HUES6 (cell line): ENCODE measurements at regions not wholly inside any gene's neighbourhood (a gene's known extent, or its start where the extent isn't known, plus 50 kb on each side); places are given as distances from the start of the nearest gene placed in this dataset.

Experiments used
- H3K27ac ChIP-seq: 2 replicates; pipeline ENCODE4 v1.7.0; 2013; ENCODE audit warnings: low read depth, mild to moderate bottlenecking, low read length, inconsistent platforms
- H3K27me3 ChIP-seq: 2 replicates; pipeline ENCODE4 v1.6.1; 2013; ENCODE audit warnings: low read length; ENCODE audit not compliant: control insufficient read depth, insufficient read depth
- H3K36me3 ChIP-seq: 2 replicates; pipeline ENCODE4 v1.6.1; 2013; ENCODE audit warnings: low read length; ENCODE audit not compliant: control insufficient read depth, insufficient read depth
- H3K4me1 ChIP-seq: 2 replicates; pipeline ENCODE4 v1.6.1; 2013; ENCODE audit warnings: low read length; ENCODE audit not compliant: control insufficient read depth, insufficient read depth
- H3K4me3 ChIP-seq: 2 replicates; pipeline ENCODE4 v1.5.1; 2013; ENCODE audit warnings: low read depth, low read length
- H3K9ac ChIP-seq: one replicate; pipeline ENCODE4 v1.6.1; 2013; ENCODE audit warnings: mild to moderate bottlenecking, low read length
- H3K9me3 ChIP-seq: 2 replicates; pipeline ENCODE4 v1.6.1; 2013; ENCODE audit warnings: low read depth, low read length; ENCODE audit not compliant: control insufficient read depth, insufficient read depth

DNA sequence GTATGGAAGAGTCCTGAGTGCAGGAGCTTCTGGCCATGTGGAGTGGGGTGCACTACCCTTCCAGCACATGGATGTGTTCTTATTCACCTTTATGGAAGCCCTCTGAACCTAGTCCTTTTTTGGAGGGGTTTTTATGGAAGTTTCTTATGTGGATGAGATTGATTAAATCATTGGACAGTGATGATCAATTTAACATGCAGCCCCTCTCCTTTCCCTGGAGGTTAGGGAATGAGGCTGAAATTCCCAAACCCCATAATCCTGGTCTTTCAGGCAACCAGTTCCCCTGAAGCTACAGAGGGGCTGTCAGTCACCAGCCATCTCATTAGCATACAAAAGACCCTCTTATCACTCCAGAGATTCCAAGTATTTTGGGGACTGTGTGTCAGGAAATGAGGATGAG is 183.9 kb upstream of the MAP3K7 start:
- Histone ChIP-seq H3K36me3 (no peaks in the 10 kb centered on the region), H3K27me3 (no peaks in the 10 kb centered on the region), H3K9me3 (no peaks in the 10 kb centered on the region), H3K4me3 (no peak overlapping the region), H3K4me1 (peaks cover 6% of the 10 kb centered on the region), H3K9ac (no peak overlapping the region), H3K27ac (no peak overlapping the region)

DNA sequence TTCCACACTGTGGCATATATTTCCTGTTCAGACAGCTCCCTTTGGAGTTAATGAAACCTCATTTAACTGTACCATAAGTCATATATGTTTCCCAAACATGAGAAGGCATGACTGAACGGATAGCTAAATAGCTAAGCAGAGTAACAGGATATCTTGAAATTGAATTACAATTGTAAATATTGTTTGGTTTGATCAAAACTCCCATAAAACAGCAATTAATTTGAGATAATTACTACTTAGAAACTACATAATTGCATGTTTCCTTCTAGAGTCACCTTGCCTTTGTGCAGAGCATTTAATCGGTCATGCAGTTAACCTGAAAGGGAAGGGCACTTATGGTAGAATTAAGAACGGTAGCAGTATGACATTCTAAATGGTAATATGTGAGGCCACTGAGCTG is 179.0 kb upstream of the MAP3K7 start:
- H3K27ac ChIP-seq: no peak overlapping the region
- no peaks in the 10 kb centered on the region for H3K36me3 ChIP-seq
- H3K4me1 ChIP-seq: peaks cover 5% of the 10 kb centered on the region
- H3K9me3 ChIP-seq: no peaks in the 10 kb centered on the region
- no peak overlapping the region for H3K9ac ChIP-seq
- no peak overlapping the region for H3K4me3 ChIP-seq
- no peaks in the 10 kb centered on the region for H3K27me3 ChIP-seq

DNA sequence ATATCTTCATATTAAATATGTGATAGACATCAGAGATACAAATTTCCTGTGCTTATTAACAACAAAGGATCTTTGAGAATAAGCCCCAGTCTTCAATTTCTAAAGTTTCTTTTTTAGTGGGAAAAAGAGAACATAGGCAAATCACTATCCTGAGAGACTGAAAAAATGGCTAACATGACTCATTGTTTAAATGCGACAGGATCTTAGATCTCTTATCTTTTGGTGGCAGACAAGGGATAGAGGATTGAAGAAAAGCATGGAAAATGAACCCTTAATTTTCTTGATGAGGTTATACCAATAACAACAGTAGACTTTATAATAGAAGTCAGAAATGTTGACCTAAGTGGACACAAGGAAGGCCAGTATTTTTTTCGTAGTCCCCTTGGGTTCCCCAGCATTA is 178.6 kb upstream of the MAP3K7 start:
- Histone ChIP-seq H3K9me3 (no peaks in the 10 kb centered on the region), H3K27ac (no peak overlapping the region), H3K9ac (no peak overlapping the region)

DNA sequence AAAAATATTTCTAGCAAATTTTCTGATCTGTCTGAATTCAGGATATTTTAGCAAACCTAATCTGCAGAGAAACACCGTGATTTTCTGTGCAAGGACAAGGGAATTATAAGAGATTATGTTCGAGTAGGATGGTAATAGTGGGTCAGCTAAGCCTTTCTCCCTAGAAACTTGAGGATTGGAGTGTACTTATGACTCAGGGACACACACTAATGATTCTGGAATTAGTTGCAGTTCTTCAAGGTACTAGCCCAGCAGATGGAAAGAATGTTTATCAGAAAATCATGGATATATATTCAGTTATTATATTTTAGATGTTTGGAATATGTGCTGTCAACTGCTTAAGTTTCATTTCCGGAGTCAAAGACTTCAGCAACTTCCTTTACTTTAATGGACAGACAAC is 177.1 kb upstream of the MAP3K7 start:
- Histone ChIP-seq H3K4me3 (no peak overlapping the region), H3K36me3 (no peaks in the 10 kb centered on the region), H3K4me1 (no peaks in the 10 kb centered on the region), H3K9ac (no peak overlapping the region), H3K9me3 (no peaks in the 10 kb centered on the region), H3K27ac (no peak overlapping the region), H3K27me3 (no peaks in the 10 kb centered on the region)

More for the DNA sequence above, 178.6 kb upstream of the MAP3K7 start:
- no peak overlapping the region for H3K4me3 ChIP-seq
- no peaks in the 10 kb centered on the region for H3K27me3 ChIP-seq
- peaks cover 1% of the 10 kb centered on the region; the same call in 1 of the 2 replicates for H3K4me1 ChIP-seq
- H3K36me3 ChIP-seq: no peaks in the 10 kb centered on the region

DNA sequence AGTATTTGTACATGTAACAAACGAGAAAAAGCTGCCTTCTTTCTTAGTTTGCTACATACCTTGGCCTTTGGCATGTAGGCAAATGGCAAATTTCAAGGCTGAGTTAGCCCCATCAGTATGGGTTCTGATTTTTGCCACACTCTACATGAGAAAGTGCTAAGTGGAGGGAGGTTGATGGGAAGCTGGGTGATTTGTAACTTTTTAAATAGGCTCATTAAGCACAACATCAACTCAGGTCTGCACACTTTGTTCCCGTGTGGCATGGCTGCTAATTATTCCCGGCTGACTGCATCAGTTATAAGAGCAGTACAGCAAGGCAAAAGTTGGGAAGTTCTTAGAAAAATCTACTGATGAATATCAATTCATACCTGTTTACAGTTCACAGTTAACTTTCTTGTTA is 172.8 kb upstream of the MAP3K7 start:
- H3K9me3 ChIP-seq: no peaks in the 10 kb centered on the region
- H3K4me1 ChIP-seq: no peaks in the 10 kb centered on the region
- no peak overlapping the region for H3K27ac ChIP-seq
- H3K36me3 ChIP-seq: no peaks in the 10 kb centered on the region
- H3K27me3 ChIP-seq: no peaks in the 10 kb centered on the region
- H3K9ac ChIP-seq: no peak overlapping the region
- no peak overlapping the region for H3K4me3 ChIP-seq

DNA sequence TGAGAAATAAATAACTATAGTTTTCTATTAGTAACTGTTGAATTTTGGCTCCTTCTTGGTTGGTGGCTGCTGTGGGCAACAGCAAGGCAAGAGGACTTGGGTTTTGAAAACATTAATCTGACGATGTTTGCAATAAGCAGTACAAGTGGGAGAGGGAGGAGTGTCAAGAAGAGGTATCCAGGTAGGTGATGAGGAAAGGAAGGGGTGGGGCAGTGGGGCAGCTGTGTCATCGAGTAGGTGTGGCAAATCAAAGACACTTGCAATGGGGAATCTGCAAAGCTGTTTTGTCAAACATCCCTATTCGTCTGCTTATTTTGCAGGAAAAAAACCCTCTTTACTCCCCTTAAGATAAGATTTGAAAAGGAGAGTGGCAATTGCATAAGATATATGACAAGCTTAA is 171.9 kb upstream of the MAP3K7 start:
- Histone ChIP-seq H3K36me3 (no peaks in the 10 kb centered on the region), H3K9ac (no peak overlapping the region), H3K4me3 (no peak overlapping the region), H3K27me3 (no peaks in the 10 kb centered on the region), H3K4me1 (no peaks in the 10 kb centered on the region), H3K9me3 (no peaks in the 10 kb centered on the region), H3K27ac (no peak overlapping the region)

DNA sequence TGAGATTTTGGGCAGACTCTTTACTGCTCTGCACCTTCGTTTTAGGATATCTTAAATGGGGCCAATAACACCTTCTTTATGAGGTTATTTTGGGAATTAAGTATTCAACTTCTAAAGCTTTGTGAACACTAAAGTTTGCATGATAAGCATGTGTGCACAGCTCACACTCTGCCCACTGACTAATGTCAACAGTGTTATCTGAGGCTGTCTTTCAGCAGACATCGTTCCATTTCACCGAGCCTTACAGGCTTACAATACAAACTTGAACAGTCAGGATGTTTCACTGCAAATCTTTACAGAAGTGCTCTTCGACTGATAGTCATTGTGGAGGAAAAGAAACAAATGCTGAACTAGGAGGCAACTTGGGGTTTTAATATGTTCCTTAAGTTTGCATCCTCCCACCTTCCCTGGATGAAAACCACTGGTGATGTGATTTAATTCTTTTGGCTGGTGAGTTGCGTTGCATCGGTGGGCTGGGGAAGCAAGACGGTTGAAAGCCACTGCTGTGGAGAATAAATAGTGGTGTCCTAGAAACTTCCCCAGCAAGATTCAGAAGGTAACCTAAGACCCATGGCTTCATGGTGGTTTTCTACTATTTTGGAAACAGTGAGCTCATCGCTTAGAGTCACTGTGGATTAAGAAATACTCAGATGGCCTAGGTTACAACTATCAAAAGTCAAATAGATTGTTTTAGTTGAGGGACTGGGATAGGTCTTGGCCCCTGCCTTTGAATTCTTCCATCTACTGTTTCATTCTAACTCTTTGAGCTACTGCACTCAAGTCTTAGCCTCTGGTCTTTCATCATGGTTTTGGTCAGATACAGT is 167.2 kb upstream of the MAP3K7 start:
- Histone ChIP-seq H3K4me3 (no peak overlapping the region), H3K27me3 (no peaks in the 10 kb centered on the region), H3K36me3 (no peaks in the 10 kb centered on the region), H3K27ac (no peak overlapping the region), H3K4me1 (no peaks in the 10 kb centered on the region), H3K9me3 (no peaks in the 10 kb centered on the region), H3K9ac (no peak overlapping the region)

DNA sequence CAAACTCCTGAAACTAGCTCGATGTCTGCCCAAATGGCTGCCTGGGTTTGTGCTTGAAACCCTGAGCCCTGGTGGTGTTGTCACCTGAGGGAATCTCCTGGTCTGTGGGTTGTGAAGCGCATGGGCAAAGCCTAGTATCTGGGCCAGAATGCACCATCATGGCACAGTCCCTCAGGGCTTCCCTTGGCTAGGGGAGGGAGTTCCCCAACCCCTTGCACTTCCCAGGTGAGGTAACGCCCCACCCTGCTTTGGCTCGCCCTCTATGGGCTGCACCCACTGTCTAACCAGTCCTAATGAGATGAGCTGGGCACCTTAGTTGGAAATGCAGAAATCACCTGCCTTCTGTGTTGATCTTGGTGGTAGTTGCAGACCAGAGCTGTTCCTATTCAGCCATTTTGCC is 152.9 kb upstream of the MAP3K7 start:
- H3K9ac ChIP-seq: no peak overlapping the region
- 0 out of 2 replicates have a peak, but pooled peaks cover 3% of the 10 kb centered on the region for H3K9me3 ChIP-seq
- H3K27me3 ChIP-seq: no peaks in the 10 kb centered on the region
- peaks cover 14% of the 10 kb centered on the region for H3K4me1 ChIP-seq
- no peaks in the 10 kb centered on the region for H3K36me3 ChIP-seq
- H3K27ac ChIP-seq: no peak overlapping the region
- H3K4me3 ChIP-seq: peak overlapping the region; percentile 41; the same call in 1 of the 2 replicates

DNA sequence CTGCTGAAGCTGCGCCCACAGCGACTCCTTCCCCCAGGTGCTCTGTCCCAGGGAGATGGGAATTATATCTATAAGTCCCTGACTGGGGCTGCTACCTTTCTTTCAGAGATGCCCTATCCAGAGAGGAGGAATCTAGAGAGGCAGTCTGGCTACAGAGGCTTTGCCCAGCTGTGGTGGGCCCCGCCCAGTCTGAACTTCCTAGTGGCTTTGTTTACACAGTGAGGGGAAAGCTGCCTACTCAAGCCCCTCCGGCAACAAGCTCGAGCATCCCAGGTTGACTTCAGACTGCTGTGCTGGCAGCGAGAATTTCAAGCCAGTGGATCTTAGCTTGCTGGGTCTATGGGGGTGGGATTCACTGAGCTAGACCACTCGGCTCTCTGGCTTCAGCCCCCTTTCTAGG is 152.5 kb upstream of the MAP3K7 start:
- H3K4me3 ChIP-seq: peak overlapping the region; percentile 41; the same call in 1 of the 2 replicates
- 0 out of 2 replicates have a peak, but pooled peaks cover 3% of the 10 kb centered on the region for H3K9me3 ChIP-seq
- H3K27me3 ChIP-seq: no peaks in the 10 kb centered on the region
- no peaks in the 10 kb centered on the region for H3K36me3 ChIP-seq
- no peak overlapping the region for H3K27ac ChIP-seq
- H3K9ac ChIP-seq: no peak overlapping the region
- peaks cover 14% of the 10 kb centered on the region for H3K4me1 ChIP-seq

DNA sequence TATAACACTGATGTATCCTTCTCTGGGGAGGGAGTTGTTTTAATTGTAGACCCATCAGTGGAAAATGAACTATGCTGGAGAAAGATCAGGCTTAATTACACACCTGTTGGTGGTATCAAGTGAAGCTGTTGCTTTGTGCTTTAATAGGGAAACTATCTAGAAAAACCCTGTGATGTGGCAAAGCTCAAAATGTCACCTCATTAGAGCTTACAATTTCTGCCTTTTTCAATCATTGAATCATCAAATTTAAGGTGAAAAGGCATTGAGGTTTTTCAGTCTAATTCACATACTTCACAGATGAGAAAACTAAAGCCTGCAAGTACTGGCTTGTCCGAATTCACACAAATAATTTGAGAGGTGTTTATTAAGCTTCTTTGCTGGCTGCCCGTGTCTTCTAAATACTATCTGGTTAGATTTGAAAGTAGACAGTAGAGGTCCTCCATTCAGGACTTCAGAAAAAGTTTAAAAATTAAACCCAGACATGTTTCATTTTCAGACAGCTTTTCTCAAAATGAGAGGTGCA is 143.3 kb upstream of the MAP3K7 start:
- Histone ChIP-seq H3K9ac (no peak overlapping the region), H3K4me3 (no peak overlapping the region), H3K27me3 (no peaks in the 10 kb centered on the region), H3K4me1 (no peaks in the 10 kb centered on the region), H3K27ac (no peak overlapping the region), H3K36me3 (no peaks in the 10 kb centered on the region), H3K9me3 (0 out of 2 replicates have a peak, but pooled peaks cover 3% of the 10 kb centered on the region)

DNA sequence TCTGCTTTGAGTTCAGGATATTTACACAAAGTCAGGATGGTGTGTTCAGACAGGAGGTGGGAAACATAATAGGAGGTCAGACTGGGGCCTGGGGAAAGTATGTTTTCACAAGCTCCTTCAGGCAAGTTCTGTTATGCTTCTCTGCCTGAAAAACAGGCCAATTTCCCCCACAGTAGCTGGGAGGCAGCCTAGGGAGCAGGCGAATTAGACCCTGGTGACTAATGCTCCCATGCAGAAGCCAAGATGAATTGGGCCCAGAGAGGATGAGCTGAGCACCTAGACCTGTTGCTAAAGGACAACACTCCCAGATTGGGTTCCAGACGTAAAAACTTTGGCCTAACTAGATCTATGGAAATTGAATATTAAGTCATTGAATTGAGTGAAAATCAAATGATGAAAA is 142.2 kb upstream of the MAP3K7 start:
- no peaks in the 10 kb centered on the region for H3K27me3 ChIP-seq
- 0 out of 2 replicates have a peak, but pooled peaks cover under 1% of the 10 kb centered on the region for H3K9me3 ChIP-seq
- H3K27ac ChIP-seq: no peak overlapping the region
- no peak overlapping the region for H3K4me3 ChIP-seq
- no peaks in the 10 kb centered on the region for H3K4me1 ChIP-seq
- no peak overlapping the region for H3K9ac ChIP-seq
- no peaks in the 10 kb centered on the region for H3K36me3 ChIP-seq
